A673 (cell line): ENCODE measurements at regions not wholly inside any gene's neighbourhood (a gene's known extent, or its start where the extent isn't known, plus 50 kb on each side); places are given as distances from the start of the nearest gene placed in this dataset.

Experiments used
- BruUV-seq: library from RNA; stranded (reverse); fragments of 400-500 nt; replicated peaks from 2 replicates; lab custom pipeline; 2021; lab: Mats Ljungman, UMichigan
- CTCF ChIA-PET: fragments of 300-600 bp; sonication (Branson Sonifier 250); formaldehyde crosslinking; loops from one replicate; lab custom pipeline; 2022; ENCODE audit warnings: antibody characterized with exemption; lab: Charles Lee
- POLR2A ChIA-PET: fragments of 300-600 bp; sonication (Branson Sonifier 250); formaldehyde crosslinking; loops from one replicate; lab custom pipeline; 2022; ENCODE audit warnings: antibody characterized with exemption; ENCODE audit not compliant: low non-redundant PET; lab: Charles Lee
- DNase-seq: peaks from one replicate; pipeline ENCODE4 v3.0.0-alpha.2; 2015; ENCODE audit warnings: low spot score
- H3K27ac ChIP-seq: fragments of 200-600 bp; sonication (generic); 2 replicates; pipeline ENCODE4 v1.5.1; 2016; ENCODE audit warnings: mixed run types, low read depth, mild to moderate bottlenecking, mixed read lengths, antibody characterized with exemption, low read length; ENCODE audit not compliant: poor library complexity, severe bottlenecking
- H3K27me3 ChIP-seq: fragments of 200-600 bp; sonication (generic); replicated peaks from 2 replicates; pipeline ENCODE4 v1.6.1; 2017; ENCODE audit warnings: mixed run types, low read depth, mild to moderate bottlenecking, mixed read lengths, antibody characterized with exemption, low read length; ENCODE audit not compliant: insufficient read depth, poor library complexity
- H3K36me3 ChIP-seq: fragments of 200-600 bp; sonication (generic); 2 replicates; pipeline ENCODE4 v1.6.1; 2016; ENCODE audit warnings: mixed run types, mild to moderate bottlenecking, mixed read lengths, antibody characterized with exemption, low read length; ENCODE audit not compliant: insufficient read depth, poor library complexity, severe bottlenecking
- H3K4me1 ChIP-seq: fragments of 200-600 bp; sonication (generic); 2 replicates; pipeline ENCODE4 v1.6.1; 2017; ENCODE audit warnings: mixed run types, mild to moderate bottlenecking, mixed read lengths, antibody characterized with exemption, low read length; ENCODE audit not compliant: insufficient read depth, poor library complexity, severe bottlenecking
- H3K4me3 ChIP-seq: fragments of 200-600 bp; sonication (generic); 2 replicates; pipeline ENCODE4 v1.5.1; 2016; ENCODE audit warnings: low read depth, mixed run types, mild to moderate bottlenecking, mixed read lengths, low read length; ENCODE audit not compliant: poor library complexity, severe bottlenecking
- H3K9me3 ChIP-seq: fragments of 200-600 bp; sonication (generic); 2 replicates; pipeline ENCODE4 v1.6.1; 2016; ENCODE audit warnings: mixed run types, low read depth, mild to moderate bottlenecking, mixed read lengths, antibody characterized with exemption, low read length; ENCODE audit not compliant: poor library complexity, severe bottlenecking
- CTCF ChIP-seq: fragments of 300-800, 200-600 bp; sonication (generic); conservative IDR thresholded peaks from 2 replicates; pipeline ENCODE4 v1.5.1; 2017; ENCODE audit warnings: low read depth, mild to moderate bottlenecking, antibody characterized with exemption, low read length, moderate library complexity, mixed read lengths
- EZH2 ChIP-seq: fragments of 200-600 bp; sonication (generic); IDR thresholded peaks from 2 replicates; pipeline ENCODE4 v1.6.1; 2017; ENCODE audit warnings: borderline replicate concordance, low read depth, mild to moderate bottlenecking, mixed read lengths, antibody characterized with exemption, low read length; ENCODE audit not compliant: poor library complexity, severe bottlenecking
- intact Hi-C: fragments of 100-400 bp; cut with micrococcal nuclease; formaldehyde crosslinking; loops from one replicate; pipeline ENCODE4 v1.10.0; 2022; ENCODE audit not compliant: unreplicated experiment

GRCh38 chr20:11551479-11551878 lies 366.2 kb upstream of the BTBD3 start:
- intact Hi-C loops: no loop called here
- TF ChIP-seq CTCF: no peak
- no peak for TF ChIP-seq EZH2
- POLR2A ChIA-PET: no interaction called here
- no peak for DNase-seq
- BruUV-seq: no TSS peak
- H3K4me3 ChIP-seq: no peak overlapping the region
- peaks cover 3% of the 10 kb centered on the region for H3K4me1 ChIP-seq
- no peaks in the 10 kb centered on the region for H3K27me3 ChIP-seq
- H3K9me3 ChIP-seq: no peaks in the 10 kb centered on the region
- CTCF ChIA-PET: no interaction called here
- H3K36me3 ChIP-seq: no peaks in the 10 kb centered on the region
- no peak overlapping the region for H3K27ac ChIP-seq

GRCh38 chr20:11553603-11554002 lies 364.1 kb upstream of the BTBD3 start:
- DNase-seq: peak; percentile 13
- CTCF ChIA-PET: no interaction called here
- H3K27ac ChIP-seq: no peak overlapping the region
- peaks cover 3% of the 10 kb centered on the region for H3K4me1 ChIP-seq
- POLR2A ChIA-PET: no interaction called here
- H3K9me3 ChIP-seq: no peaks in the 10 kb centered on the region
- BruUV-seq: no TSS peak
- TF ChIP-seq CTCF: peak; percentile 42
- no peak for TF ChIP-seq EZH2
- H3K36me3 ChIP-seq: no peaks in the 10 kb centered on the region
- no peaks in the 10 kb centered on the region for H3K27me3 ChIP-seq
- intact Hi-C loops: no loop called here
- no peak overlapping the region for H3K4me3 ChIP-seq

- ChIA-PET POLR2A (no interaction called here), CTCF (no interaction called here)
- H3K4me1 ChIP-seq: no peaks in the 10 kb centered on the region
- BruUV-seq: no TSS peak
- no peaks in the 10 kb centered on the region for H3K9me3 ChIP-seq
- DNase-seq: no peak
- H3K27ac ChIP-seq: no peak overlapping the region
- H3K27me3 ChIP-seq: no peaks in the 10 kb centered on the region
- intact Hi-C loops: no loop called here
- TF ChIP-seq EZH2: no peak
- no peak overlapping the region for H3K4me3 ChIP-seq
- no peaks in the 10 kb centered on the region for H3K36me3 ChIP-seq
Measured at GRCh38 chr20:11555510-11555909, 362.2 kb upstream of the BTBD3 start.

GRCh38 chr20:11556410-11556809 lies 361.3 kb upstream of the BTBD3 start:
- CTCF ChIA-PET: no interaction called here
- H3K4me1 ChIP-seq: no peaks in the 10 kb centered on the region
- no TSS peak for BruUV-seq
- no peaks in the 10 kb centered on the region for H3K27me3 ChIP-seq
- no peak overlapping the region for H3K4me3 ChIP-seq
- TF ChIP-seq CTCF: no peak
- no peak for TF ChIP-seq EZH2
- no peaks in the 10 kb centered on the region for H3K36me3 ChIP-seq
- no peak for DNase-seq
- POLR2A ChIA-PET: no interaction called here
- intact Hi-C loops: no loop called here
- no peaks in the 10 kb centered on the region for H3K9me3 ChIP-seq
- no peak overlapping the region for H3K27ac ChIP-seq
